Keratinocyte (primary cell): ENCODE measurements at regions not wholly inside any gene's neighbourhood (a gene's known extent, or its start where the extent isn't known, plus 50 kb on each side); places are given as distances from the start of the nearest gene placed in this dataset.

Experiments used
- DNase-seq: peaks from one replicate; pipeline ENCODE4 v3.0.0-alpha.2; 2011; ENCODE audit warnings: low read depth, missing footprints, low spot score
- FAIRE-seq: peaks from 2 replicates; lab custom pipeline; 2011; peaks lifted over from hg19 to GRCh38; lab: Jason Lieb, UNC
- H2AFZ ChIP-seq: 2 replicates; pipeline ENCODE4 v1.6.0; 2012; ENCODE audit warnings: low read length, control low read depth, inconsistent platforms; ENCODE audit not compliant: control insufficient read depth
- H3K27ac ChIP-seq: 2 replicates; pipeline ENCODE4 v1.5.1; 2011; ENCODE audit warnings: low read length; ENCODE audit not compliant: control insufficient read depth, insufficient read depth
- H3K27me3 ChIP-seq: 3 replicates; pipeline ENCODE4 v1.6.0; 2011; ENCODE audit warnings: low read length; ENCODE audit not compliant: control insufficient read depth, insufficient read depth; ENCODE audit errors: extremely low read depth
- H3K36me3 ChIP-seq, 2 experiments: 2 replicates in 1 of 2; 3 replicates in 1 of 2; pipeline ENCODE4 v1.5.1; 2011; ENCODE audit warnings: low read length in 2 of 2, mild to moderate bottlenecking in 1 of 2; ENCODE audit not compliant: control insufficient read depth in 2 of 2, insufficient read depth in 2 of 2; ENCODE audit errors: extremely low read depth in 1 of 2
- H3K4me1 ChIP-seq: 3 replicates; pipeline ENCODE4 v1.5.1; 2011; ENCODE audit warnings: low read length; ENCODE audit not compliant: control insufficient read depth, insufficient read depth; ENCODE audit errors: extremely low read depth
- H3K4me2 ChIP-seq: 3 replicates; pipeline ENCODE4 v1.6.0; 2011; ENCODE audit warnings: low read depth, low read length; ENCODE audit not compliant: control insufficient read depth, insufficient read depth; ENCODE audit errors: extremely low read depth
- H3K4me3 ChIP-seq, 3 experiments: fragments of 200-600 bp in 1 of 3; sonication (generic) in 1 of 3; 2 replicates in 2 of 3; 3 replicates in 1 of 3; pipeline ENCODE4 v1.5.1; 2011 to 2016; ENCODE audit warnings: low read length in 3 of 3, mild to moderate bottlenecking in 3 of 3, control low read depth in 2 of 3, inconsistent platforms in 1 of 3, low read depth in 1 of 3, mixed read lengths in 1 of 3, mixed run types in 1 of 3, moderate library complexity in 1 of 3; ENCODE audit not compliant: control insufficient read depth in 2 of 3, insufficient read depth in 2 of 3; ENCODE audit errors: extremely low read depth in 1 of 3
- H3K79me2 ChIP-seq: 2 replicates; pipeline ENCODE4 v1.6.0; 2012; ENCODE audit warnings: low read length; ENCODE audit not compliant: control insufficient read depth, insufficient read depth
- H3K9ac ChIP-seq: 3 replicates; pipeline ENCODE4 v1.6.0; 2011; ENCODE audit warnings: low read length; ENCODE audit not compliant: control insufficient read depth, insufficient read depth; ENCODE audit errors: extremely low read depth
- H3K9me1 ChIP-seq: 3 replicates; pipeline ENCODE4 v1.6.0; 2011; ENCODE audit warnings: low read length; ENCODE audit not compliant: control insufficient read depth, insufficient read depth; ENCODE audit errors: extremely low read depth
- H3K9me3 ChIP-seq: 2 replicates; pipeline ENCODE4 v1.5.1; 2012; ENCODE audit warnings: low read depth, low read length; ENCODE audit not compliant: control insufficient read depth
- H4K20me1 ChIP-seq: 3 replicates; pipeline ENCODE4 v1.6.0; 2011; ENCODE audit warnings: low read length; ENCODE audit not compliant: control insufficient read depth, insufficient read depth; ENCODE audit errors: extremely low read depth
- CTCF ChIP-seq, 3 experiments: IDR thresholded peaks in 1 of 3; conservative IDR thresholded peaks in 1 of 3; optimal IDR thresholded peaks in 1 of 3; 2 replicates in 2 of 3; 3 replicates in 1 of 3; pipeline versions ENCODE3 to v1.5.1; 2011; ENCODE audit warnings: low read length in 3 of 3, mild to moderate bottlenecking in 3 of 3, moderate library complexity in 2 of 3, control low read depth in 1 of 3, inconsistent platforms in 1 of 3; ENCODE audit not compliant: insufficient read depth in 2 of 3; ENCODE audit errors: extremely low read depth in 1 of 3
- EZH2 ChIP-seq: IDR thresholded peaks from one replicate; pipeline ENCODE4 v1.6.1; 2012; ENCODE audit warnings: inconsistent platforms, mild to moderate bottlenecking, low read length, moderate library complexity
- dilution Hi-C: fragments of 300-500 bp; cut with MboI; formaldehyde crosslinking; loops from one replicate; pipeline ENCODE4 v1.7.0; 2020; ENCODE audit warnings: low sequenced_read_pairs; ENCODE audit not compliant: extremely low pct_ligation_motif_present

GRCh38 chr20:59525500-59526241, 78.7 kb upstream of the PHACTR3 start:
- dilution Hi-C loops = no loop called here
- Histone ChIP-seq H4K20me1 (no peaks in the 10 kb centered on the region), H3K9ac (no peak overlapping the region), H3K27me3 (no peaks in the 10 kb centered on the region), H3K9me3 (no peaks in the 10 kb centered on the region), H3K4me2 (no peak overlapping the region), H3K79me2 (no peaks in the 10 kb centered on the region), H3K4me1 (no peaks in the 10 kb centered on the region), H3K9me1 (no peaks in the 10 kb centered on the region), H3K36me3 (no peaks in the 10 kb centered on the region), H2AFZ (no peak overlapping the region), H3K4me3 (no peak overlapping the region), H3K27ac (no peak overlapping the region)
- TF ChIP-seq EZH2 (no peak), CTCF (optimal IDR thresholded peaks at IDR 0.05 in 1 of 3, IDR thresholded peaks at IDR 0.05 in 1 of 3, conservative IDR thresholded peaks at IDR 0.05 in 1 of 3; ENCODE audit: extremely low read depth in 1 of 3, insufficient read depth in 2 of 3, low read length in 3 of 3) (peak; percentile 60 to 89 (median 86))
- no peak for FAIRE-seq
- DNase-seq = no peak

- DNase-seq (no peak), FAIRE-seq (no peak)
- Histone ChIP-seq H3K9me3 (no peaks in the 10 kb centered on the region), H3K4me3 (no peak overlapping the region), H3K27ac (no peak overlapping the region), H2AFZ (no peak overlapping the region), H3K4me2 (no peak overlapping the region), H3K9ac (no peak overlapping the region), H3K36me3 (no peaks in the 10 kb centered on the region), H3K9me1 (no peaks in the 10 kb centered on the region), H3K79me2 (no peaks in the 10 kb centered on the region), H3K27me3 (no peaks in the 10 kb centered on the region), H3K4me1 (no peaks in the 10 kb centered on the region), H4K20me1 (no peaks in the 10 kb centered on the region)
- dilution Hi-C loops = no loop called here
- TF ChIP-seq CTCF (optimal IDR thresholded peaks at IDR 0.05 in 1 of 3, IDR thresholded peaks at IDR 0.05 in 1 of 3, conservative IDR thresholded peaks at IDR 0.05 in 1 of 3; ENCODE audit: extremely low read depth in 1 of 3, insufficient read depth in 2 of 3, low read length in 3 of 3) (peak in 1 of 3 experiments; percentile 54), EZH2 (no peak)
Observed at GRCh38 chr20:59526242-59527225, 77.8 kb upstream of the PHACTR3 start.
